ENCODE measurements at regions not wholly inside any gene's neighbourhood (a gene's known extent, or its start where the extent isn't known, plus 50 kb on each side); places are given as distances from the start of the nearest gene placed in this dataset.
"Not testable (repeated sequence)": the region's sequence is repeated elsewhere in the genome, so short reads cannot be mapped to it uniquely, and the experiment has no call there.

- Histone ChIP-seq H3K36me3 (ENCODE audit: insufficient read depth, low read length) (no peaks in the 10 kb centered on the region), H3K9me3 (replicated peaks; ENCODE audit: low read length) (no peaks in the 10 kb centered on the region), H3K4me1 (ENCODE audit: control insufficient read depth, insufficient read depth, low read length) (peaks cover 28% of the 10 kb centered on the region), H3K4me3 (ENCODE audit: low read length) (no peak overlapping the region), H3K9ac (ENCODE audit: low read depth, low read length) (peak overlapping the region; percentile 59), H3K27me3 (ENCODE audit: control insufficient read depth, insufficient read depth, low read length) (no peaks in the 10 kb centered on the region), H3K4me2 (ENCODE audit: low read length) (peak overlapping the region; percentile 51)
These were observed 540.5 kb upstream of the BOD1L1 start for GRCh38 chr4:14167876-14168510.

GRCh38 chr4:14168919-14169318, 541.4 kb upstream of the BOD1L1 start:
- H3K4me2 ChIP-seq (ENCODE audit: low read length): peak overlapping the region; percentile 51
- no peaks in the 10 kb centered on the region for H3K9me3 ChIP-seq (replicated peaks; ENCODE audit: low read length)
- peaks cover 28% of the 10 kb centered on the region for H3K4me1 ChIP-seq (ENCODE audit: control insufficient read depth, insufficient read depth, low read length)
- peak overlapping the region; percentile 59 for H3K9ac ChIP-seq (ENCODE audit: low read depth, low read length)
- H3K36me3 ChIP-seq (ENCODE audit: insufficient read depth, low read length): no peaks in the 10 kb centered on the region
- H3K4me3 ChIP-seq (ENCODE audit: low read length): no peak overlapping the region
- H3K27me3 ChIP-seq (ENCODE audit: control insufficient read depth, insufficient read depth, low read length): no peaks in the 10 kb centered on the region

GRCh38 chr4:14169460-14169859, 541.9 kb upstream of the BOD1L1 start:
- peak overlapping the region; percentile 45 for H3K9ac ChIP-seq (ENCODE audit: low read depth, low read length)

DNA sequence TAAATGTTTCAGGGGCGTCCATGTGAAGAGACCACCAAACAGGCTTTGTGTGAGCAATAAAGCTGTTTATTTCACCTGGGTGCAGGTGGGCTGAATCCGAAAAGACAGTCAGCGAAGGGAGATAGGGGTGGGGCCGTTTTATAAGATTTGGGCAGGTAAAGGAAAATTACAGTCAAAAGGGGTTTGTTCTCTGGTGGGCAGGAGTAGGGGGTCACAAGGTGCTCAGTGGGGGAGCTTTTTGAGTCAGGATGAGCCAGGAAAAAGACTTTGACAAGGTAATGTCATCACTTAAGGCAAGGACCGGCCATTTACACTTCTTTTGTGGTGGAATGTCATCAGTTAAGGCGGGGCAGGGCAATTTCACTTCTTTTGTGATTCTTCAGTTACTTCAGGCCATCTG, 542.4 kb upstream of the BOD1L1 start:
- H3K4me3 ChIP-seq (ENCODE audit: low read length); H3K27me3 ChIP-seq (ENCODE audit: control insufficient read depth, insufficient read depth, low read length); H3K4me2 ChIP-seq (ENCODE audit: low read length); H3K36me3 ChIP-seq (ENCODE audit: insufficient read depth, low read length); H3K9me3 ChIP-seq (replicated peaks; ENCODE audit: low read length): not testable (repeated sequence)
- H3K9ac ChIP-seq (ENCODE audit: low read depth, low read length): peak overlapping the region; percentile 45
- peaks cover 28% of the 10 kb centered on the region for H3K4me1 ChIP-seq (ENCODE audit: control insufficient read depth, insufficient read depth, low read length)

More at GRCh38 chr4:14169460-14169859, 541.9 kb upstream of the BOD1L1 start:
- Histone ChIP-seq H3K36me3 (ENCODE audit: insufficient read depth, low read length) (no peaks in the 10 kb centered on the region), H3K27me3 (ENCODE audit: control insufficient read depth, insufficient read depth, low read length) (no peaks in the 10 kb centered on the region), H3K4me3 (ENCODE audit: low read length) (no peak overlapping the region), H3K9me3 (replicated peaks; ENCODE audit: low read length) (no peaks in the 10 kb centered on the region), H3K4me2 (ENCODE audit: low read length) (no peak overlapping the region), H3K4me1 (ENCODE audit: control insufficient read depth, insufficient read depth, low read length) (peaks cover 28% of the 10 kb centered on the region)

GRCh38 chr4:14176613-14177012, 549.1 kb upstream of the BOD1L1 start:
- no peaks in the 10 kb centered on the region for H3K27me3 ChIP-seq (ENCODE audit: control insufficient read depth, insufficient read depth, low read length)
- H3K9me3 ChIP-seq (replicated peaks; ENCODE audit: low read length): no peaks in the 10 kb centered on the region
- no peak overlapping the region for H3K4me3 ChIP-seq (ENCODE audit: low read length)
- peaks cover 31% of the 10 kb centered on the region for H3K4me1 ChIP-seq (ENCODE audit: control insufficient read depth, insufficient read depth, low read length)
- no peaks in the 10 kb centered on the region for H3K36me3 ChIP-seq (ENCODE audit: insufficient read depth, low read length)
- no peak overlapping the region for H3K4me2 ChIP-seq (ENCODE audit: low read length)
- H3K9ac ChIP-seq (ENCODE audit: low read depth, low read length): no peak overlapping the region

- Histone ChIP-seq H3K4me3 (ENCODE audit: low read length) (no peak overlapping the region), H3K36me3 (ENCODE audit: insufficient read depth, low read length) (no peaks in the 10 kb centered on the region), H3K9ac (ENCODE audit: low read depth, low read length) (peak overlapping the region; percentile 11), H3K9me3 (replicated peaks; ENCODE audit: low read length) (no peaks in the 10 kb centered on the region), H3K4me2 (ENCODE audit: low read length) (no peak overlapping the region), H3K27me3 (ENCODE audit: control insufficient read depth, insufficient read depth, low read length) (no peaks in the 10 kb centered on the region), H3K4me1 (ENCODE audit: control insufficient read depth, insufficient read depth, low read length) (peaks cover 31% of the 10 kb centered on the region)
These were observed 550.5 kb upstream of the BOD1L1 start for GRCh38 chr4:14177987-14178386.

DNA sequence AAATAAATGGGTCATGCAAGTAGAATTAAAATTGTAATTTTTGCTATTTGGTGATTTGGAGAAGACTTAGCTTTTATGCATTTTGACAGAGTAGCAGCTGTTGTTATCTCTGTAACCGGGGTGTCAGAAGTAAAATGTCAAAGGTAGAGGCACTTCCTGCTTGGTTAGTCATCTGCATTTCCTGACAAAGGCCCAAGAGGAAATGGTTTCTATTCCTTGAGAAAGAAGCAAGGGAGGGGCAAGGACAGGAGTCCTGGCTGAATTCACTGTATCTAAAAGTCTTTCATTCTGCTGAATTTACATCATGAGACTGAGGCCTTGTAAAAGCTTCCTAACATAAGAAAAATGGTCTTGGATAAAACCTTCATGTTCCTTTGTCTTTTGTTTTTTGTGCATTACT, 550.9 kb upstream of the BOD1L1 start:
- no peak overlapping the region for H3K4me2 ChIP-seq (ENCODE audit: low read length)
- H3K4me3 ChIP-seq (ENCODE audit: low read length): no peak overlapping the region
- H3K9me3 ChIP-seq (replicated peaks; ENCODE audit: low read length): no peaks in the 10 kb centered on the region
- no peaks in the 10 kb centered on the region for H3K27me3 ChIP-seq (ENCODE audit: control insufficient read depth, insufficient read depth, low read length)
- H3K4me1 ChIP-seq (ENCODE audit: control insufficient read depth, insufficient read depth, low read length): peaks cover 31% of the 10 kb centered on the region
- peak overlapping the region; percentile 23 for H3K9ac ChIP-seq (ENCODE audit: low read depth, low read length)
- no peaks in the 10 kb centered on the region for H3K36me3 ChIP-seq (ENCODE audit: insufficient read depth, low read length)

DNA sequence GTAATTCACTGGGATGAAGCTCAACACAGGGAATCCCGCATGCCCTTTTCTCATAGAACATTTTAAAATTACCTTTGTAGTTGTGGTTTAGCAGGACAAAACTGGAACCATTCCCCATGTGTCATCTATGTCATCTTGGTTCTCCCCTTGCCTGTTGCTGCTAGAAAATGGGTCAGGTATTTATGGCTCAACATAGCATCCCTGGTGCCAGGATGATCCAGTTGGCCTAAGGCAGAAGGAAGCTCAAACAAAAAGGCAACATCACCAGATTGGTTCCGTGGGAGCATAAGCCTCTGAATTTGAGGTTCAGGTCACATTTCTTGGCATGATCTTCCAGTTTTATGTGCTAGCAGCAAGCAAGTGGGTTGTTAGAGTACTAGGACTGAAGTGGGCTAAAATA, 552.6 kb upstream of the BOD1L1 start:
- peaks cover 31% of the 10 kb centered on the region for H3K4me1 ChIP-seq (ENCODE audit: control insufficient read depth, insufficient read depth, low read length)
- H3K9ac ChIP-seq (ENCODE audit: low read depth, low read length): no peak overlapping the region

GRCh38 chr4:14180983-14181601, 553.6 kb upstream of the BOD1L1 start:
- H3K27me3 ChIP-seq (ENCODE audit: control insufficient read depth, insufficient read depth, low read length): no peaks in the 10 kb centered on the region
- H3K36me3 ChIP-seq (ENCODE audit: insufficient read depth, low read length): no peaks in the 10 kb centered on the region
- no peaks in the 10 kb centered on the region for H3K9me3 ChIP-seq (replicated peaks; ENCODE audit: low read length)
- peaks cover 31% of the 10 kb centered on the region for H3K4me1 ChIP-seq (ENCODE audit: control insufficient read depth, insufficient read depth, low read length)
- peak overlapping the region; percentile 33 for H3K4me2 ChIP-seq (ENCODE audit: low read length)
- H3K9ac ChIP-seq (ENCODE audit: low read depth, low read length): no peak overlapping the region
- H3K4me3 ChIP-seq (ENCODE audit: low read length): no peak overlapping the region

More for the DNA sequence above, 552.6 kb upstream of the BOD1L1 start:
- no peaks in the 10 kb centered on the region for H3K36me3 ChIP-seq (ENCODE audit: insufficient read depth, low read length)
- no peaks in the 10 kb centered on the region for H3K9me3 ChIP-seq (replicated peaks; ENCODE audit: low read length)
- H3K27me3 ChIP-seq (ENCODE audit: control insufficient read depth, insufficient read depth, low read length): no peaks in the 10 kb centered on the region
- no peak overlapping the region for H3K4me3 ChIP-seq (ENCODE audit: low read length)
- no peak overlapping the region for H3K4me2 ChIP-seq (ENCODE audit: low read length)

GRCh38 chr4:14182148-14182547, 554.6 kb upstream of the BOD1L1 start:
- Histone ChIP-seq H3K9ac (ENCODE audit: low read depth, low read length) (no peak overlapping the region), H3K4me3 (ENCODE audit: low read length) (no peak overlapping the region), H3K9me3 (replicated peaks; ENCODE audit: low read length) (no peaks in the 10 kb centered on the region), H3K4me1 (ENCODE audit: control insufficient read depth, insufficient read depth, low read length) (peaks cover 30% of the 10 kb centered on the region), H3K36me3 (ENCODE audit: insufficient read depth, low read length) (no peaks in the 10 kb centered on the region), H3K4me2 (ENCODE audit: low read length) (no peak overlapping the region), H3K27me3 (ENCODE audit: control insufficient read depth, insufficient read depth, low read length) (no peaks in the 10 kb centered on the region)

DNA sequence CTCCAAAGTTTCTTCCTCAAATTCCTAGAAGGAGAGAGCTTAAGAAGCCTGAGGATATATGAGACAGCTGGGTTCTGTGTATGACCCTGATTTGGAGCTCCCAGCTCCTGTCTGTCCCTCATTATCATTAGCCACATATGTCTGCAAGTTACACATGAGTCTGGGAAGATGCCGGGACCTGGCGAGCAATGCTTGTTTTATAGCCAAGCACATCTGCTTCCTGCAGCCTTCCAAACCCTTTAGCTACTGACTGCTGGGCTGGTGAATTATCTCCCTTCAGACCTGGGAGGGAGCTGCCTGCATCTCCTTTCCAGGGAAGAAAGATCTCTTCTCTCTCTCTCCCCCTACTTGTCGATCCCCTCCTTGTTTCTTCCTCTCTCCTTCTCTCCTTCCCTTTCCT, 556.7 kb upstream of the BOD1L1 start:
- peaks cover 12% of the 10 kb centered on the region for H3K4me1 ChIP-seq (ENCODE audit: control insufficient read depth, insufficient read depth, low read length)
- H3K9ac ChIP-seq (ENCODE audit: low read depth, low read length): no peak overlapping the region
- H3K9me3 ChIP-seq (replicated peaks; ENCODE audit: low read length): no peaks in the 10 kb centered on the region
- no peak overlapping the region for H3K4me2 ChIP-seq (ENCODE audit: low read length)
- H3K4me3 ChIP-seq (ENCODE audit: low read length): no peak overlapping the region
- H3K36me3 ChIP-seq (ENCODE audit: insufficient read depth, low read length): no peaks in the 10 kb centered on the region
- no peaks in the 10 kb centered on the region for H3K27me3 ChIP-seq (ENCODE audit: control insufficient read depth, insufficient read depth, low read length)

DNA sequence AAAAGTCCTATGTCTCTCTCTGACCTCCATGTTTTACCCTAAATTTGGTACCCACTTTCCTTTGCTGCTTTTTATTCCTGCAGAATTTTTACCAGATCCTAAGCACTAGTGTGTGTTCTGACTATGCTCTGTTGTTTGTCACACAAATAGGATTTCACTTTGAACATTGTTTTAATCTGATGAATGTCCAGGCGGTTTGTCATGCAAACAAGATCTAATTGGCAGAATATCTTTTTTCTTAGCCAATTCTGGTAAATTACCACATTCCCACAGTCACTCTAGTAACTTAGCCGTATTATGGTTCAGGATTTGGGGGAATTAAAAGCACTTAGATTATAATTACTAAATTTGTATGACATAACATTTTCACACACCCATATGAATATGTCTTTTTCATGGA, 557.2 kb upstream of the BOD1L1 start:
- no peaks in the 10 kb centered on the region for H3K9me3 ChIP-seq (replicated peaks; ENCODE audit: low read length)
- H3K27me3 ChIP-seq (ENCODE audit: control insufficient read depth, insufficient read depth, low read length): no peaks in the 10 kb centered on the region
- H3K9ac ChIP-seq (ENCODE audit: low read depth, low read length): no peak overlapping the region
- H3K4me2 ChIP-seq (ENCODE audit: low read length): no peak overlapping the region
- H3K4me3 ChIP-seq (ENCODE audit: low read length): no peak overlapping the region
- no peaks in the 10 kb centered on the region for H3K36me3 ChIP-seq (ENCODE audit: insufficient read depth, low read length)
- peaks cover 12% of the 10 kb centered on the region for H3K4me1 ChIP-seq (ENCODE audit: control insufficient read depth, insufficient read depth, low read length)
